ENCODE measurements at regions not wholly inside any gene's neighbourhood (a gene's known extent, or its start where the extent isn't known, plus 50 kb on each side); places are given as distances from the start of the nearest gene placed in this dataset.

- no peak overlapping the region for H3K27ac ChIP-seq
- no peak for DNase-seq (ENCODE audit: low spot score)
These were observed 517.5 kb downstream of the MID1IP1 start for GRCh38 chrX:39318506-39319343.

GRCh38 chrX:39320165-39320564, 518.9 kb downstream of the MID1IP1 start:
- no peaks in the 10 kb centered on the region for H3K27me3 ChIP-seq
- H3K4me1 ChIP-seq = no peaks in the 10 kb centered on the region
- no peaks in the 10 kb centered on the region for H3K9me3 ChIP-seq
- H3K36me3 ChIP-seq = no peaks in the 10 kb centered on the region
- TF ChIP-seq, protein P1, sequence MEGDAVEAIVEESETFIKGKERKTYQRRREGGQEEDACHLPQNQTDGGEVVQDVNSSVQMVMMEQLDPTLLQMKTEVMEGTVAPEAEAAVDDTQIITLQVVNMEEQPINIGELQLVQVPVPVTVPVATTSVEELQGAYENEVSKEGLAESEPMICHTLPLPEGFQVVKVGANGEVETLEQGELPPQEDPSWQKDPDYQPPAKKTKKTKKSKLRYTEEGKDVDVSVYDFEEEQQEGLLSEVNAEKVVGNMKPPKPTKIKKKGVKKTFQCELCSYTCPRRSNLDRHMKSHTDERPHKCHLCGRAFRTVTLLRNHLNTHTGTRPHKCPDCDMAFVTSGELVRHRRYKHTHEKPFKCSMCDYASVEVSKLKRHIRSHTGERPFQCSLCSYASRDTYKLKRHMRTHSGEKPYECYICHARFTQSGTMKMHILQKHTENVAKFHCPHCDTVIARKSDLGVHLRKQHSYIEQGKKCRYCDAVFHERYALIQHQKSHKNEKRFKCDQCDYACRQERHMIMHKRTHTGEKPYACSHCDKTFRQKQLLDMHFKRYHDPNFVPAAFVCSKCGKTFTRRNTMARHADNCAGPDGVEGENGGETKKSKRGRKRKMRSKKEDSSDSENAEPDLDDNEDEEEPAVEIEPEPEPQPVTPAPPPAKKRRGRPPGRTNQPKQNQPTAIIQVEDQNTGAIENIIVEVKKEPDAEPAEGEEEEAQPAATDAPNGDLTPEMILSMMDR (IDR thresholded peaks at IDR 0.05) = no peak
- no peak overlapping the region for H3K27ac ChIP-seq
- no peak overlapping the region for H3K4me3 ChIP-seq
- DNase-seq (ENCODE audit: low spot score) = no peak

More at GRCh38 chrX:39318506-39319343, 517.5 kb downstream of the MID1IP1 start:
- H3K27me3 ChIP-seq = no peaks in the 10 kb centered on the region
- no peaks in the 10 kb centered on the region for H3K4me1 ChIP-seq
- no peak overlapping the region for H3K4me3 ChIP-seq
- TF ChIP-seq, protein P1 (IDR thresholded peaks at IDR 0.05) = no peak
- H3K36me3 ChIP-seq = no peaks in the 10 kb centered on the region
- H3K9me3 ChIP-seq = no peaks in the 10 kb centered on the region

GRCh38 chrX:39322496-39322895, 521.2 kb downstream of the MID1IP1 start:
- peak; percentile 21 for DNase-seq (ENCODE audit: low spot score)
- Histone ChIP-seq H3K4me1 (no peaks in the 10 kb centered on the region), H3K9me3 (no peaks in the 10 kb centered on the region), H3K27me3 (no peaks in the 10 kb centered on the region), H3K36me3 (no peaks in the 10 kb centered on the region), H3K4me3 (no peak overlapping the region), H3K27ac (no peak overlapping the region)
- TF ChIP-seq, protein P1 (IDR thresholded peaks at IDR 0.05) = no peak

GRCh38 chrX:39324233-39324930, 523.1 kb downstream of the MID1IP1 start:
- Histone ChIP-seq H3K4me1 (no peaks in the 10 kb centered on the region), H3K27me3 (no peaks in the 10 kb centered on the region), H3K36me3 (no peaks in the 10 kb centered on the region), H3K4me3 (no peak overlapping the region), H3K27ac (no peak overlapping the region), H3K9me3 (no peaks in the 10 kb centered on the region)
- TF ChIP-seq, protein P1 (IDR thresholded peaks at IDR 0.05) = no peak
- peak; percentile 21 for DNase-seq (ENCODE audit: low spot score)

DNA sequence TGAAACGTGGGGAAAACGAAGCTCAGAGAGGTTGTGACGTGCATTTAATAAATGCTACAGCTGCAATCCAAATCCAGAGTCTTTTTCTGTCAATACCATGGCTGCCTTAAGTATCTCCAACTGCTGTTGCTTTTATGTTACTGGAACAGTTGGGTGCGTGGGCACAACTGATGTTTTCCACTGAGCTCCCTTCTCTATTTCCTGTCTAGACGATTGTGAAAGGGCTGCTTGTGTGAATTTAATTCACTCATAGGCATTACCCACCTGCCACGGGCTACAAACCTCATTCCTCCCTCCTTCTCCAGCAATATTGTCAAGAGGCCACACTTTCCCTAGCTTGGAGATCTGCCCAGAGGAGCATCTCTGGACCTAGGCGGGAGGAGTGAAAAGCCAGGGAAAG, 526.0 kb downstream of the MID1IP1 start:
- H3K9me3 ChIP-seq = no peaks in the 10 kb centered on the region
- TF ChIP-seq, protein P1 (IDR thresholded peaks at IDR 0.05) = no peak

More for the DNA sequence above, 526.0 kb downstream of the MID1IP1 start:
- no peak overlapping the region for H3K4me3 ChIP-seq
- no peaks in the 10 kb centered on the region for H3K36me3 ChIP-seq
- H3K27ac ChIP-seq = no peak overlapping the region
- H3K4me1 ChIP-seq = no peaks in the 10 kb centered on the region
- H3K27me3 ChIP-seq = no peaks in the 10 kb centered on the region
- no peak for DNase-seq (ENCODE audit: low spot score)

Data from right atrium auricular region (tissue), 2 donors.